IPS-18a (cell line): ENCODE measurements at regions not wholly inside any gene's neighbourhood (a gene's known extent, or its start where the extent isn't known, plus 50 kb on each side); places are given as distances from the start of the nearest gene placed in this dataset.
"Not testable (repeated sequence)": the region's sequence is repeated elsewhere in the genome, so short reads cannot be mapped to it uniquely, and the experiment has no call there.

ENCODE experiments used
- H3K27ac ChIP-seq: one replicate; pipeline ENCODE4 v1.5.1; 2013; ENCODE audit warnings: low read length
- H3K27me3 ChIP-seq: one replicate; pipeline ENCODE4 v1.6.1; 2013; ENCODE audit warnings: mild to moderate bottlenecking, low read length; ENCODE audit not compliant: control insufficient read depth, insufficient read depth
- H3K36me3 ChIP-seq: one replicate; pipeline ENCODE4 v1.6.1; 2013; ENCODE audit warnings: low read depth, low read length; ENCODE audit not compliant: control insufficient read depth
- H3K4me1 ChIP-seq: one replicate; pipeline ENCODE4 v1.6.1; 2013; ENCODE audit warnings: low read depth, low read length; ENCODE audit not compliant: control insufficient read depth
- H3K4me3 ChIP-seq: one replicate; pipeline ENCODE4 v1.5.1; 2013; ENCODE audit warnings: low read length
- H3K9ac ChIP-seq: one replicate; pipeline ENCODE4 v1.6.1; 2013; ENCODE audit warnings: mild to moderate bottlenecking, low read length, moderate library complexity
- H3K9me3 ChIP-seq: one replicate; pipeline ENCODE4 v1.6.1; 2013; ENCODE audit warnings: low read depth, low read length; ENCODE audit not compliant: control insufficient read depth

DNA sequence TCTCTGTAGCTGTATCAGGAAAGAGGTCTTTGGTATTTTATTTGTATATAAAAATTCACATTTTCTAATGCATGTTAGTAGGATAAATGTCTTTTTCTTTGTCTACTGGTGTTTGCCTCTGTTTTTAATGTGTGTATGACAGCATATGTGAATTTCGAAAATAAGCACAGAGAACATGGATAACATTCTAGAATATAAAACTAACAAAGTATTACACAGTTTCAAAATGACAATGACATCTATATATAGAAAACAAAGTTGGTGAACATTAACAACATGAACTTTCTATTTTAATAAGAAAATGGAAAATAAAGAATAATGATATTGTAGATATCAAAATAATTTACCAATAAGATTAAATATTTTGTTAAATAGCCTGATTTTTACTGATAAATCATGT, 608.0 kb downstream of the COL12A1 start:
- H3K36me3 ChIP-seq: no peaks in the 10 kb centered on the region
- no peaks in the 10 kb centered on the region for H3K27me3 ChIP-seq
- no peak overlapping the region for H3K4me3 ChIP-seq
- no peaks in the 10 kb centered on the region for H3K9me3 ChIP-seq
- H3K4me1 ChIP-seq: peaks cover 3% of the 10 kb centered on the region
- no peak overlapping the region for H3K27ac ChIP-seq
- H3K9ac ChIP-seq: no peak overlapping the region

DNA sequence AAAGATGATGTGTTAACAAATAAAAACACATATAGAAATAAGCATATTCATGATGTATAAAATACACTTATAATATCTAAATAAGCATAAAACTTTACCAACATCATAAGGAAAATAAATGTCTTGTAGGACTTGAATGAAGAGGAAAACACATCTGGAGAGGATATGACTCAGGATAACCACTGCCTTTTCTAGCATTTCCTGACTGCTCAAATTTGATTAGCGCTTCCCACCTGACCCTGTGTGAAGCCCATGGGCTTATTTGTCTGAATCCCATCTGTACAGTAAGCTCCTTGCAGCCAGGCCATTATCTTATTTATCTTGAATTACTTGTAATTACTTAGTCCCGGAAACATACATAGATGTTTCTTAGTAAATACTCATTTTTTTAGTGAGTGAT, 608.6 kb downstream of the COL12A1 start:
- Histone ChIP-seq H3K9ac (no peak overlapping the region), H3K36me3 (no peaks in the 10 kb centered on the region)

DNA sequence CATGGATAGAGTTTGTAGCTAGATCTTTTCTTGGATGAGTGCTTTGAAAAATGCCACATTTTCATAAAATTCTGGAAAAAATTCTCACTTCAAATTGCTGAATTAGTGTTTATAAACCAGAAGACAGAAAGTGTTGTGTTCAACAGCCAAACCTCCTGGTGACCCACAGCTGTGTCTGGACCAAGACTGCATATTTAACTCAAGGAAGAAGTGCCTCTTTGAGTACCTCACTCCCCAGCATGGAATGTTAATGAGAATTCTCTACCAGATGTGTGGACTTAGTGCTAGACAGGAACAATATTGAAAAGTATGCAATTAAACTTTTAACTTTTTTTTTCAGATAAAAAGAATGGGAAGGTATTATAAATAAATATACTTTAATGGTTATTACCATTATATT, 609.3 kb downstream of the COL12A1 start:
- peaks cover 3% of the 10 kb centered on the region for H3K4me1 ChIP-seq
- no peaks in the 10 kb centered on the region for H3K9me3 ChIP-seq
- no peak overlapping the region for H3K27ac ChIP-seq
- H3K36me3 ChIP-seq: no peaks in the 10 kb centered on the region
- H3K27me3 ChIP-seq: no peaks in the 10 kb centered on the region
- H3K4me3 ChIP-seq: no peak overlapping the region
- H3K9ac ChIP-seq: no peak overlapping the region

More for the DNA sequence above, 608.6 kb downstream of the COL12A1 start:
- no peak overlapping the region for H3K27ac ChIP-seq
- peaks cover 3% of the 10 kb centered on the region for H3K4me1 ChIP-seq
- no peaks in the 10 kb centered on the region for H3K9me3 ChIP-seq
- no peaks in the 10 kb centered on the region for H3K27me3 ChIP-seq
- H3K4me3 ChIP-seq: no peak overlapping the region

DNA sequence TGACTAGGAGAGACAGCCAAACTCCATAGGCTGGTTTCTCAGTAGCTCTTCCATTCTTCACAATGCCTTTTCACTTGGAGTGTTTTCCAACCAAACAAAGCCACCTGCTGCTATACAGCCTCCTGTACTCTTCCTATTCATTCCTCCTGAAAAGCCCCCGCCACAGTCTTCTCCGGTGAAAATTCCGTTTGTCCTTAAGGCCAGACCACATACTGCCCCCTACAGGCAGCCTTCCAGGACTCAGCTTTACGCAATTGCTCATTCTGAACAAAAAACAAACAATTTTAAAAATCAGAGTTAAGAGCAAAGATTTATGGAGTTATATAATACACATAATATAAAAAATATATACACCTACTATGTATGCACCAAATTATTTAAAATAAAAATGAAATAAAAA, 611.5 kb downstream of the COL12A1 start:
- not testable (repeated sequence) for H3K27me3 ChIP-seq, H3K36me3 ChIP-seq, H3K9ac ChIP-seq, H3K27ac ChIP-seq, H3K4me1 ChIP-seq, H3K4me3 ChIP-seq, H3K9me3 ChIP-seq

DNA sequence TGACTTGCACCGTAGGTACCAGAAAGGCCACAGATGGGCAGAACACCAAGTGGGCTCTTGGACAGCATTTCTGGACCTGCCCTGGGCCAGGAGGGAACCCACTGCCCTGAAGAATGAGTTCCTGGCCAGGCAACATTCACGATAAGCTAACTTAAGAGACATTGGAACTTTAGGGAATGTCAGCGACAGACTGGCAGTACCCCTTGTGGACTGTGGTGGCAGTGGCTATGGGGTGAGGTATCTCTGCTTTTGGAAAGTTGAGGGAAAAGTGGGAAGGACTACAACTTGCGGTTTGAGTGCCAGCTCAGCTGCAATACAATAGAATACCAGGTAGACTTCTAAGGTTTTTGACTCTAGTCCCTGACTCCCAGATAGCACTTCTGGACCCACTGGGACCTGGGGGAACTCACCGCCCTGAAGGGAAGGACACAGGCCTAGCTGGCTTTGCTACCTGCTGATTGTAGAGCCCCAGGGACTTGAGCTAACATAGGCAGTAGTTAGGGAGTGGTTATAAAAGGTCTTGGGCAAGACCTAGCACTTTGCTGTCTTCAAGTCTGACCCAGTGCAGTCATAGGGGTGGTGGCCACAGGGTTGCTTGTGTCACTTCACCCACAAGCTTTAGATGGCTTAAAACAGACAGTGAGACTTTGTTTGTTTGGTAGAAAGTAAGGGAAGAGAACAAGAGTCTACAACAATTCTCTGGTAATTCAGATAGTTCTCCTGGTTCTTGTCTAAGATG, 617.6 kb downstream of the COL12A1 start:
- Histone ChIP-seq H3K4me1 (no peaks in the 10 kb centered on the region), H3K36me3 (no peaks in the 10 kb centered on the region), H3K9me3 (no peaks in the 10 kb centered on the region), H3K27ac (no peak overlapping the region), H3K27me3 (no peaks in the 10 kb centered on the region), H3K9ac (no peak overlapping the region), H3K4me3 (no peak overlapping the region)

DNA sequence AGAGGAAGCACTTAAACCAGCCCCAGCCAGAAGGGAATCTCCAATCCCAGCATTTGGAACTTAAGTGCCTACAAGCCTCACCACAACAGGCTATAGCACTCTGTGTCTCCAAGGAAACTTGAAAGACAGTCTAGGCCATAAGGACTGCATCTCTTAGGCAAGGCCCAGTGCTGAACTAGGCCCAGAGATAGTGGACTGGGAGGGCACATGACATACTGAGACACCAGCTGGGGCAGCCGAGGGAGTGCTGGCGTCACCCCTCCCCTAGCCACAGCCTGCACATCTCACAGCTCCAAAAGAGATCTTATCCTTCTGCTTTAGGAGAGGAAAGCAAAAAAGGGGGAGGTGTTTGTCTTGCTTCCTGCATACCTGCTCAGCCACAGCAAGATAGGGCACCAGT, 618.5 kb downstream of the COL12A1 start:
- no peak overlapping the region for H3K9ac ChIP-seq

DNA sequence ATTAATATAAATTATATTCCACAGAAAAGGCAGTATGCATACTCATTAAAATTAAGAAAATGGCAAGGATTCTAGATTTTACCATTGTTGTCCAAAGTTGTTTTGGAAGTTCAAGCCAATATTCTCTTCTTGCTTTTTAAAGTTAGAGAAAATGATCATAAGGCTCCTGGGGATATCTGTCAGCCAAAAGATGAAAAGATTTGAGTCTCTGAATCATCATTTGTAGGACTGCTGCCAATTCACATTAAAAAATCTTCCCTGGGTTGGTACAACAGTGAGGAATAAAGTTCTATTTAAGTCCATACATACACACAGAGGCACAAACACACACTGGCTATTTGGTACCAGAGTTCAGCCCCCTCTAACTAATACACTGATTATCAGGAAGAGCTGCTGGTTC, 620.1 kb downstream of the COL12A1 start:
- Histone ChIP-seq H3K9ac (no peak overlapping the region), H3K36me3 (no peaks in the 10 kb centered on the region), H3K9me3 (no peaks in the 10 kb centered on the region), H3K4me3 (no peak overlapping the region), H3K27me3 (no peaks in the 10 kb centered on the region), H3K4me1 (no peaks in the 10 kb centered on the region), H3K27ac (no peak overlapping the region)

More for the DNA sequence above, 618.5 kb downstream of the COL12A1 start:
- no peaks in the 10 kb centered on the region for H3K27me3 ChIP-seq
- H3K27ac ChIP-seq: no peak overlapping the region
- no peak overlapping the region for H3K4me3 ChIP-seq
- no peaks in the 10 kb centered on the region for H3K36me3 ChIP-seq
- H3K9me3 ChIP-seq: no peaks in the 10 kb centered on the region
- H3K4me1 ChIP-seq: no peaks in the 10 kb centered on the region

DNA sequence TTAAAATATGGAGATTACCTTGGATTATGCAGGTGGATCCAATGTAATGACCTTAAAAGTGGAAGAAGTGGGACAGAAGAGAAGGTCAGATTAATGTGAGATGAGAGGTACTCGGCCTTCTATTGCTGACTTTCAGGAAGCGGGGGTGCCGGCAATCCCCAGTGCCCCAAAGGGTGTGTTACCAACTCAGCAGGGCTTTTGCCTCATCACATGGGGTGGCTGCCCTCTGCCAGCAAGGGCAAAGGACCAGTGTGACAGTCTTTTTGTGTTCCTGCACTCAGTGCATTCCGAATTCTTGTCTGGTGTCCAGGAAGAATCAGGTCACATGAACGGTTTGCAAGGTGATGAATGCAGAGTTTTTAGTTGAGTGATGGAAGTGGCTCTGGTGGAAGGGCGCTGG, 624.2 kb downstream of the COL12A1 start:
- no peaks in the 10 kb centered on the region for H3K9me3 ChIP-seq
- no peak overlapping the region for H3K27ac ChIP-seq
- H3K4me3 ChIP-seq: no peak overlapping the region
- H3K9ac ChIP-seq: no peak overlapping the region
- H3K4me1 ChIP-seq: no peaks in the 10 kb centered on the region
- H3K36me3 ChIP-seq: no peaks in the 10 kb centered on the region
- no peaks in the 10 kb centered on the region for H3K27me3 ChIP-seq

DNA sequence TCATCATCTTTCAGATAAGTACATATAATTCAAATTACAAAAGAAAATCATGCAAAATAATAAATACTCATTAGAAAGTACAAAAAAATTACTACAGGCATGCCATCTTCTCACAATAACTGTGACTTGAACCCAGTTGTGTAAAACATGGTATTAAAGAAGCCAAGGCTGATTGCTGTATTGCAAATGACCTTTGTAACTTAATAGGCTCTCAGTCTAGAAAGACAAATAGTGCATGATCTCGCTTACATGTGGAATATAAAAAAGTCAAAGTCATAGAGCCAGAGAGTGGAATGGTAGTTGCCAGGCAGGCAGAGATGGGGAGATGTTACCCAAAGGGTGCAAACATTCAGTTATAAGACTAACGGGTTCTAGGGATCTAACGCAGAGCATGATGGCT, 626.1 kb downstream of the COL12A1 start:
- Histone ChIP-seq H3K36me3 (no peaks in the 10 kb centered on the region), H3K4me1 (no peaks in the 10 kb centered on the region), H3K27me3 (no peaks in the 10 kb centered on the region), H3K9me3 (no peaks in the 10 kb centered on the region), H3K4me3 (no peak overlapping the region), H3K27ac (no peak overlapping the region), H3K9ac (no peak overlapping the region)

DNA sequence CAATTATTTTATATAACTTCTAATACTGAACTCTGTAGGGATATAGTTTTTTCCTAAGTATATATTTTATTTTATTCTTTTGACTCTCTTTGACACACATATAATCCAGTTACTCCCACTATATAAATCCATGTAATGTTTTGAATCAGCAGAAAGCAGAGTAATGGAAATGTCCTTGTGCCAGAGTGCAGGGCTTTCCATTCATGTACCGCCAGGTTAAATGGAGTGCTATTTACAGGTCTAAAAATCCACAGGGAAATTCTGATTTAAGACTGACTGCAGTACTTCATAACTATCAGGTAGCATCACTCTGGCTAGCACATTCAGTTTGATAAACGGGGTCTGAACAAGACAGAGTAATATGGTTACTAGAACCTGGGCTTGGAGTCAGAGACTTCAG, 626.8 kb downstream of the COL12A1 start:
- no peaks in the 10 kb centered on the region for H3K4me1 ChIP-seq
- no peak overlapping the region for H3K27ac ChIP-seq
- H3K9ac ChIP-seq: no peak overlapping the region
- H3K36me3 ChIP-seq: no peaks in the 10 kb centered on the region
- no peaks in the 10 kb centered on the region for H3K27me3 ChIP-seq
- no peak overlapping the region for H3K4me3 ChIP-seq
- no peaks in the 10 kb centered on the region for H3K9me3 ChIP-seq

DNA sequence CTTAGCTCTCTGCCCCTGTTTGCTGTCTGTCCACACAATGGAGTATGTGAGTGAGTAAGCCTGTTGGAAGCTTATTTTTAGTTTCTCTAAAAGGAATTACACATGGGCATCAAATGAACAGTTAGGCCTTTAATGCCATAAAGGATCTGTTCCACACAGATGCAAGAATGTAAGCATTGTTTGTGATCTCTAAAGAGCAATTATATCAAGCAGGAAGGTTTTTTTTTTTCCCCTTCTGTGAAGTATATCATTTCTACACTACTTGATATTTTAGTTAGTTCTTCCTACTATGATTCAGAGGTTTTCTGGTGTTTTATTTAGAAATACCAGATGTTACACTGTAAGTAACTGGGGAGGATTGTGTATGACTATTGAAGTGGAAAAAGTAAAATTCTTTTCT, 627.5 kb downstream of the COL12A1 start:
- Histone ChIP-seq H3K27ac (no peak overlapping the region), H3K9me3 (no peaks in the 10 kb centered on the region), H3K4me3 (no peak overlapping the region), H3K9ac (no peak overlapping the region), H3K36me3 (no peaks in the 10 kb centered on the region), H3K27me3 (no peaks in the 10 kb centered on the region), H3K4me1 (no peaks in the 10 kb centered on the region)

DNA sequence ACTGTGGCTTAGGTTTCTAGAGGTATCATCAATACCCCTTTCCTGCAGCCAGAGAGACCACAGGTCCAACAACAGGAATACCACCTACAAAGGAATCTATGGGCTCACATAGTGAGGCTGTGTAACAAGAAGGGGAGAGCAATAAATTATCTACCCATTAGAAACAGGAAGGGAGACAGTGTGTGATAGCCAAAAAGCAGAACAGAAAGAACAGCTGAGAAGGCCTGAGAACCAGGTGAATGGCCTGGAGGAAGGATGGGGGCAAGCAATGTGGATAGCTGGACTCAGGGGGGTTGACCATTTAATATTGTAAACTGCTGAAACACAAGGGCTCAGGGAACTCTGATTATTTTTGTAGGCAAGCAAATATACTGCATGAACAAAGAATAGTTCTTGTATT, 628.2 kb downstream of the COL12A1 start:
- H3K9me3 ChIP-seq: no peaks in the 10 kb centered on the region
- no peak overlapping the region for H3K27ac ChIP-seq
- H3K27me3 ChIP-seq: no peaks in the 10 kb centered on the region
- no peak overlapping the region for H3K9ac ChIP-seq
- no peaks in the 10 kb centered on the region for H3K4me1 ChIP-seq
- no peaks in the 10 kb centered on the region for H3K36me3 ChIP-seq
- no peak overlapping the region for H3K4me3 ChIP-seq
